Left ventricle myocardium inferior (tissue), 1 donor: ENCODE measurements at regions not wholly inside any gene's neighbourhood (a gene's known extent, or its start where the extent isn't known, plus 50 kb on each side); places are given as distances from the start of the nearest gene placed in this dataset.

Experiments used
- DNase-seq: peaks from one replicate; pipeline ENCODE4 v3.0.0-alpha.2; 2020
- H3K27ac ChIP-seq: fragments of 200-600 bp; replicated peaks from 2 replicates; pipeline ENCODE4 v1.8.0; 2021
- H3K27me3 ChIP-seq: fragments of 200-600 bp; 2 replicates; pipeline ENCODE4 v1.8.0; 2021; ENCODE audit warnings: low read depth
- H3K36me3 ChIP-seq: fragments of 200-600 bp; 2 replicates; pipeline ENCODE4 v1.8.0; 2021
- H3K4me1 ChIP-seq: fragments of 200-600 bp; 2 replicates; pipeline ENCODE4 v1.8.0; 2021
- H3K4me3 ChIP-seq: fragments of 200-600 bp; 2 replicates; pipeline ENCODE4 v1.8.0; 2021; ENCODE audit warnings: mild to moderate bottlenecking, moderate library complexity
- H3K9me3 ChIP-seq: fragments of 200-600 bp; replicated peaks from 2 replicates; pipeline ENCODE4 v1.8.0; 2021
- intact Hi-C: fragments of 100-400 bp; cut with micrococcal nuclease; formaldehyde crosslinking; loops from one replicate; pipeline ENCODE4 v1.11.0; 2022
- TF ChIP-seq, protein P1 (sequence below): fragments of 200-600 bp; IDR thresholded peaks from 2 replicates; pipeline ENCODE4 v1.8.0; 2021; ENCODE audit warnings: antibody characterized with exemption, mild to moderate bottlenecking, borderline replicate concordance
- donor health status: DM: no; HTN: yes; CAD: no; lungs with severe emphysema.

DNA sequence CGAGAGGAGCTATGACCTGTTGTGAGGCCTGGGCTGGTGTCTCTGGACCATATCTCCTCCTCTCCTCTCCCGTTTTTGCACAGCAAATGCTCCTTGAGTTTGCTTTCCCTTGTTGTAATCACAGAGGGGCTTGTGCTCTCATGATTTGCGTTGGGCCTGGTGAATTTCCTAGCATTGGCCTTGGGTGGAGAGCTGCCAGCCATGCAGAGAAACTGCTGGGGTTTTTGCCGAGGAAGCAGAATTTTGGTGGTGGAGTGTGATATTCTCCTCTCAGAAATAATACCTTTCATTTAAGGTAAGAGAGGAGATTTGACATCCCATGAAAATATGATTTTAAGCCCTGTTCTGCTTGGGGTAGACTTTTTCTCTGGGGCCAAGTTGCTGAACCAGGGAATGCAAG is 175.7 kb upstream of the CADM1 start:
- no peaks in the 10 kb centered on the region for H3K36me3 ChIP-seq
- no peaks in the 10 kb centered on the region for H3K9me3 ChIP-seq
- H3K27ac ChIP-seq: no peak overlapping the region
- TF ChIP-seq, protein P1, sequence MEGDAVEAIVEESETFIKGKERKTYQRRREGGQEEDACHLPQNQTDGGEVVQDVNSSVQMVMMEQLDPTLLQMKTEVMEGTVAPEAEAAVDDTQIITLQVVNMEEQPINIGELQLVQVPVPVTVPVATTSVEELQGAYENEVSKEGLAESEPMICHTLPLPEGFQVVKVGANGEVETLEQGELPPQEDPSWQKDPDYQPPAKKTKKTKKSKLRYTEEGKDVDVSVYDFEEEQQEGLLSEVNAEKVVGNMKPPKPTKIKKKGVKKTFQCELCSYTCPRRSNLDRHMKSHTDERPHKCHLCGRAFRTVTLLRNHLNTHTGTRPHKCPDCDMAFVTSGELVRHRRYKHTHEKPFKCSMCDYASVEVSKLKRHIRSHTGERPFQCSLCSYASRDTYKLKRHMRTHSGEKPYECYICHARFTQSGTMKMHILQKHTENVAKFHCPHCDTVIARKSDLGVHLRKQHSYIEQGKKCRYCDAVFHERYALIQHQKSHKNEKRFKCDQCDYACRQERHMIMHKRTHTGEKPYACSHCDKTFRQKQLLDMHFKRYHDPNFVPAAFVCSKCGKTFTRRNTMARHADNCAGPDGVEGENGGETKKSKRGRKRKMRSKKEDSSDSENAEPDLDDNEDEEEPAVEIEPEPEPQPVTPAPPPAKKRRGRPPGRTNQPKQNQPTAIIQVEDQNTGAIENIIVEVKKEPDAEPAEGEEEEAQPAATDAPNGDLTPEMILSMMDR: no peak
- DNase-seq: no peak
- no peak overlapping the region for H3K4me3 ChIP-seq
- no peaks in the 10 kb centered on the region for H3K27me3 ChIP-seq
- intact Hi-C loops: loop anchor here (10.0 kb wide), 1 partner anchor 175 kb away; the partner anchor contains the start of gene CADM1
- H3K4me1 ChIP-seq: peaks cover 12% of the 10 kb centered on the region

DNA sequence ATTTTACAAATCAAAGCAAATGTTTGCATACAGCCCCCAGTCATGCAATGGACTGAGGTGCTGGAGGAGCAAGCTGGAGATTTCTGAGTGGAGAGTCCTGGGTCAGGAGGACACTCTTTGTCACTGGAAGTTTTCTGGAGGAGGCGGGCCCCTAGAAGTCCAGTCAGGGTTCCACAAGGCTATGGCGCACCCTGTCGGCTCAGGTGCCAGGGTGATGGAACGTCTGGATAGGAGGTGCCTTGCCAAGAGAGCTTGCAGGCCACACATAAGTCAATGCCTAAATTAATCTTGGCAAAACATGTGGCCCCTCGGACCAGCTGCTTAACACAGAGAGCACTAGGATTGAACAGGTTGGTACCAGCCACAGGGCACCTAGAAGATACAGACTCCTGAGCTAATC is 174.7 kb upstream of the CADM1 start:
- DNase-seq: no peak
- Histone ChIP-seq H3K4me3 (no peak overlapping the region), H3K9me3 (no peaks in the 10 kb centered on the region), H3K36me3 (no peaks in the 10 kb centered on the region), H3K27ac (no peak overlapping the region), H3K27me3 (no peaks in the 10 kb centered on the region), H3K4me1 (peaks cover 12% of the 10 kb centered on the region)
- TF ChIP-seq, protein P1: peak; percentile 47
- intact Hi-C loops: loop anchor here (10.0 kb wide), 1 partner anchor 174 kb away; the partner anchor contains the start of gene CADM1

DNA sequence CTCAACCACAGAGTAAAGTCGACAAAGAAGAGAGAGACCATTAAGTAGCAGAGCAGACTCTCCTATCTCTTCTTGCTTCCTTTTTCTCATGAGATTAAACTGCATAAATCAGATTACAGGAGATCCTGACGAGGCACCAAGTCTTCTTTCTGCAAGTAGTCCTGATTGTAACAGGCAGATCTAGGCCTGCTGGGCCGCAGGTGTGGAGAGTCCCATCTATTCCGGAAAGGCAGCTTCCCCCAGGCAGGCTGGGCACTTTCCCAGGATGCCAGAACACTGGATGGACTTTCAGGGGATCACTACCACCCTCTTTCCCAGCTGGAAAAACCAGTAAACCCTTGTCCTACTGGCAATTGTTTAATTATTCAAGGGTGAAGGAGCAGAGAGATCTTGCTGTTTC is 173.0 kb upstream of the CADM1 start:
- no peak for DNase-seq
- no peaks in the 10 kb centered on the region for H3K36me3 ChIP-seq
- intact Hi-C loops: loop anchor here (10.0 kb wide), 1 partner anchor 172 kb away; the partner anchor contains the start of gene CADM1
- peaks cover 26% of the 10 kb centered on the region for H3K4me1 ChIP-seq
- TF ChIP-seq, protein P1: no peak
- H3K27ac ChIP-seq: no peak overlapping the region
- no peak overlapping the region for H3K4me3 ChIP-seq
- H3K27me3 ChIP-seq: no peaks in the 10 kb centered on the region
- H3K9me3 ChIP-seq: no peaks in the 10 kb centered on the region

DNA sequence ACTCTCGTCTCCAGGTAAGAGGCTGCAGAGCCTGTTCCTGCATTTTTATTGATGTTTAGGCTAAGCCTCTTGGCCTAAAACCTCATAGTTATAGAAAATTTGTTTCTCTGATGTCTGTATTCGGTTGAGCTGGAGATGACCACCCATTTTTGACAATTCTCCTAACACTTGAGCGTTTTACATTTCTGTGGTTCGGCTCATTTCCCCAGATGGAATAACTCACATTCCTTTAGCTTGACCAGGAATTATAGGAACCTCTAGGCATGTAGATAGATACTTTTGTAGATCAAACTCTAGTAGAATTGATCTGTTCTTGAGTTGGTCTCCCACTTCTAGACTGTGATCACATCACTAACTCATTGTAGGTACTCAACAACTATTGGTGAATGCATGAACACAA is 172.6 kb upstream of the CADM1 start:
- Histone ChIP-seq H3K9me3 (no peaks in the 10 kb centered on the region), H3K4me1 (peaks cover 26% of the 10 kb centered on the region), H3K27me3 (no peaks in the 10 kb centered on the region), H3K4me3 (no peak overlapping the region), H3K27ac (no peak overlapping the region), H3K36me3 (no peaks in the 10 kb centered on the region)
- TF ChIP-seq, protein P1: no peak
- no peak for DNase-seq
- intact Hi-C loops: loop anchor here (10.0 kb wide), 1 partner anchor 172 kb away; the partner anchor contains the start of gene CADM1

DNA sequence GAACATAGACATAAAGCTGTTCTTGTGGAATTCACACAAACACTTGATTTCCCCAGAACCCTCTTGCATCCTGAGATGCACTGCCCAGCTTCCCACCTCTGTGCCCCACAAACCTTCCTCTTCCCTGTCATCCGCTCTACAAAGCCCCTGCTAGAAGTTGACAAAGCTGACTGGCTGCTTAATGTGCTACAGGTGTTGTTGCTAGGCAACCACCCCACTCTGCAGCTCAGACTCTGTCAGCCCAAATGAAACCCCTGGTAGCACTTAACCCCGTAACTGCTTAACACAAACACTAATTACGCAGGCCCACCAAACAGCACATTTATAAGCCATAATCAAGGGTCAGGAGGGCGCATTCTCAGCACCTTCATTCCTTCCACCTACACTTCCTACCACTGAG is 172.0 kb upstream of the CADM1 start:
- Histone ChIP-seq H3K36me3 (no peaks in the 10 kb centered on the region), H3K4me1 (peaks cover 26% of the 10 kb centered on the region), H3K27ac (no peak overlapping the region), H3K4me3 (no peak overlapping the region), H3K9me3 (no peaks in the 10 kb centered on the region), H3K27me3 (no peaks in the 10 kb centered on the region)
- DNase-seq: no peak
- intact Hi-C loops: loop anchor here (10.0 kb wide), 1 partner anchor 171 kb away; the partner anchor contains the start of gene CADM1
- TF ChIP-seq, protein P1: no peak
